WTC11 (cell line): ENCODE measurements at regions not wholly inside any gene's neighbourhood (a gene's known extent, or its start where the extent isn't known, plus 50 kb on each side); places are given as distances from the start of the nearest gene placed in this dataset.

Experiments used
- ATAC-seq: fragments of 200-7000 bp; cut with Tn5 transposase; 2 replicates; pipeline ENCODE4 v1.10.0; 2021; ENCODE audit warnings: mild to moderate bottlenecking, moderate library complexity
- CTCF ChIA-PET: fragments of 300-600 bp; sonication (Branson Sonifier 250); formaldehyde crosslinking; loops from one replicate; lab custom pipeline; 2021; ENCODE audit warnings: antibody characterized with exemption; lab: Charles Lee
- POLR2A ChIA-PET: fragments of 350-600 bp; sonication (Branson Sonifier 250); formaldehyde crosslinking; loops from one replicate; lab custom pipeline; 2021; ENCODE audit warnings: antibody characterized with exemption; lab: Charles Lee
- DNase-seq: peaks from one replicate; pipeline ENCODE4 v3.0.0; 2021; ENCODE audit warnings: low spot score
- H3K27ac Mint-ChIP-seq: 2 replicates; pipeline ENCODE4 v1.8.0; 2021; ENCODE audit warnings: mixed read lengths
- H3K27me3 Mint-ChIP-seq: 2 replicates; pipeline ENCODE4 v1.8.0; 2021; ENCODE audit warnings: low read depth, mild to moderate bottlenecking, moderate library complexity, mixed read lengths
- H3K36me3 Mint-ChIP-seq: 2 replicates; pipeline ENCODE4 v1.8.0; 2021; ENCODE audit warnings: mixed read lengths
- H3K4me1 Mint-ChIP-seq: 2 replicates; pipeline ENCODE4 v1.8.0; 2022; ENCODE audit warnings: mixed read lengths
- H3K4me3 Mint-ChIP-seq: 2 replicates; pipeline ENCODE4 v1.8.0; 2021; ENCODE audit warnings: mild to moderate bottlenecking, moderate library complexity, mixed read lengths
- H3K9me3 Mint-ChIP-seq: 2 replicates; pipeline ENCODE4 v1.8.0; 2021; ENCODE audit warnings: mixed read lengths
- ATF1 ChIP-seq: sonication (generic); formaldehyde crosslinking; IDR thresholded peaks from 2 replicates; pipeline ENCODE4 v1.8.1; 2023; ENCODE audit warnings: mild to moderate bottlenecking, moderate library complexity, missing genetic modification reagents
- CREB1 ChIP-seq: sonication (generic); formaldehyde crosslinking; IDR thresholded peaks from 2 replicates; pipeline ENCODE4 v1.8.0; 2023; ENCODE audit warnings: mild to moderate bottlenecking, missing genetic modification reagents
- FOXJ3 ChIP-seq: sonication (generic); formaldehyde crosslinking; IDR thresholded peaks from 2 replicates; pipeline ENCODE4 v1.9.0; 2021; ENCODE audit warnings: missing genetic modification reagents, mild to moderate bottlenecking, borderline replicate concordance
- GABPB1 ChIP-seq: sonication (generic); formaldehyde crosslinking; IDR thresholded peaks from 2 replicates; pipeline ENCODE4 v1.8.1; 2023; ENCODE audit warnings: mild to moderate bottlenecking, missing genetic modification reagents
- IRF2 ChIP-seq: sonication (generic); formaldehyde crosslinking; IDR thresholded peaks from 2 replicates; pipeline ENCODE4 v1.8.0; 2022; ENCODE audit warnings: low read depth, missing genetic modification reagents, borderline replicate concordance
- JUN ChIP-seq: sonication (generic); formaldehyde crosslinking; IDR thresholded peaks from 2 replicates; pipeline ENCODE4 v1.8.0; 2023; ENCODE audit warnings: mild to moderate bottlenecking, missing genetic modification reagents
- MYBL2 ChIP-seq: sonication (generic); formaldehyde crosslinking; IDR thresholded peaks from 2 replicates; pipeline ENCODE4 v1.8.1; 2023; ENCODE audit warnings: mild to moderate bottlenecking, moderate library complexity, missing genetic modification reagents
- PRRX2 ChIP-seq: fragments of 250-450 bp; sonication (Bioruptor Pico); IDR thresholded peaks from 2 replicates; pipeline ENCODE4 v1.8.0; 2021; ENCODE audit warnings: mild to moderate bottlenecking
- TCF7 ChIP-seq: sonication (generic); formaldehyde crosslinking; IDR thresholded peaks from 2 replicates; pipeline ENCODE4 v1.8.0; 2022; ENCODE audit warnings: mild to moderate bottlenecking, low read depth, missing genetic modification reagents, moderate library complexity
- TEAD1 ChIP-seq: sonication (generic); formaldehyde crosslinking; IDR thresholded peaks from 2 replicates; pipeline ENCODE4 v1.8.0; 2022; ENCODE audit warnings: mild to moderate bottlenecking, missing genetic modification reagents
- ZNF671 ChIP-seq: fragments of 250-450 bp; sonication (Bioruptor Pico); IDR thresholded peaks from 2 replicates; pipeline ENCODE4 v1.8.0; 2021; ENCODE audit warnings: mild to moderate bottlenecking
- TF ChIP-seq, protein P1 (sequence below): sonication (generic); formaldehyde crosslinking; IDR thresholded peaks from 2 replicates; pipeline ENCODE4 v1.8.0; 2022; ENCODE audit warnings: missing genetic modification reagents
- TF ChIP-seq, protein P2 (sequence below): sonication (generic); formaldehyde crosslinking; IDR thresholded peaks from 2 replicates; pipeline ENCODE4 v1.8.0; 2022; ENCODE audit warnings: mild to moderate bottlenecking, missing genetic modification reagents
- TF ChIP-seq, protein P3 (sequence below): sonication (generic); formaldehyde crosslinking; conservative IDR thresholded peaks from 2 replicates; pipeline ENCODE4 v1.8.1; 2022; ENCODE audit warnings: mild to moderate bottlenecking, missing genetic modification reagents
- TF ChIP-seq, protein P4 (sequence below): fragments of 250-450 bp; sonication (Bioruptor Pico); IDR thresholded peaks from 2 replicates; pipeline ENCODE4 v1.8.0; 2021; ENCODE audit warnings: mild to moderate bottlenecking
- TF ChIP-seq, protein P5 (sequence below): fragments of 250-450 bp; sonication (Bioruptor Pico); IDR thresholded peaks from 2 replicates; pipeline ENCODE4 v1.9.0; 2021; ENCODE audit warnings: mild to moderate bottlenecking
- TF ChIP-seq, protein P6 (sequence below): sonication (generic); formaldehyde crosslinking; conservative IDR thresholded peaks from 2 replicates; pipeline ENCODE4 v1.8.1; 2023; ENCODE audit warnings: mild to moderate bottlenecking, low read depth, missing genetic modification reagents, moderate library complexity

DNA sequence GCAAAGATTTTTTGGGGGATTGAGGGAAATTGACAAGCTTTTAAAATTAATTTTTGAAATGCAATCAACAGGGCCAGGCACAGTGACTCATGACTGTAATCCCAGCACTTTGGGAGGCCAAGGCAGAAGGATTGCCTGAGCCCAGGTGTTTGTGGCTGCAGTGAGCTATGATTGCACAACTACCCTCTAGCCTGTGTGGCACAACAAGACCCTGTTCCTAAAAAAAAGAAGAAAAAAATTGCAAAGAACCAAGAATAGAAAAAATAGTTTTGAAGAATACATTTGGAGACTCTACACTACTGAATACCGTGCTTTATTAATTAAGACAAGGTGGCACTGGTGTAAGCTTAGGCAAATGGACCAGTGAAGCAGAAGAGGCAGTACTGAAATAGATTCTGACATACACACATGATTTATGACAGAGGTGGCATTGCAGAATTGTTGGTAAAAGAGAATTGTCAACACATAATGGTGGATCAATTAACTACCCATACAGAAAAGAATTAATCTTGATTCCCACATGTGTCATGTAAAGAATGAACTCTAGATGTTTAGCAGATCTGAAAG, 443.3 kb upstream of the ATP11B start:
- no peak for TF ChIP-seq GABPB1 (CRISPR knock-in tag)
- TF ChIP-seq, protein P1, sequence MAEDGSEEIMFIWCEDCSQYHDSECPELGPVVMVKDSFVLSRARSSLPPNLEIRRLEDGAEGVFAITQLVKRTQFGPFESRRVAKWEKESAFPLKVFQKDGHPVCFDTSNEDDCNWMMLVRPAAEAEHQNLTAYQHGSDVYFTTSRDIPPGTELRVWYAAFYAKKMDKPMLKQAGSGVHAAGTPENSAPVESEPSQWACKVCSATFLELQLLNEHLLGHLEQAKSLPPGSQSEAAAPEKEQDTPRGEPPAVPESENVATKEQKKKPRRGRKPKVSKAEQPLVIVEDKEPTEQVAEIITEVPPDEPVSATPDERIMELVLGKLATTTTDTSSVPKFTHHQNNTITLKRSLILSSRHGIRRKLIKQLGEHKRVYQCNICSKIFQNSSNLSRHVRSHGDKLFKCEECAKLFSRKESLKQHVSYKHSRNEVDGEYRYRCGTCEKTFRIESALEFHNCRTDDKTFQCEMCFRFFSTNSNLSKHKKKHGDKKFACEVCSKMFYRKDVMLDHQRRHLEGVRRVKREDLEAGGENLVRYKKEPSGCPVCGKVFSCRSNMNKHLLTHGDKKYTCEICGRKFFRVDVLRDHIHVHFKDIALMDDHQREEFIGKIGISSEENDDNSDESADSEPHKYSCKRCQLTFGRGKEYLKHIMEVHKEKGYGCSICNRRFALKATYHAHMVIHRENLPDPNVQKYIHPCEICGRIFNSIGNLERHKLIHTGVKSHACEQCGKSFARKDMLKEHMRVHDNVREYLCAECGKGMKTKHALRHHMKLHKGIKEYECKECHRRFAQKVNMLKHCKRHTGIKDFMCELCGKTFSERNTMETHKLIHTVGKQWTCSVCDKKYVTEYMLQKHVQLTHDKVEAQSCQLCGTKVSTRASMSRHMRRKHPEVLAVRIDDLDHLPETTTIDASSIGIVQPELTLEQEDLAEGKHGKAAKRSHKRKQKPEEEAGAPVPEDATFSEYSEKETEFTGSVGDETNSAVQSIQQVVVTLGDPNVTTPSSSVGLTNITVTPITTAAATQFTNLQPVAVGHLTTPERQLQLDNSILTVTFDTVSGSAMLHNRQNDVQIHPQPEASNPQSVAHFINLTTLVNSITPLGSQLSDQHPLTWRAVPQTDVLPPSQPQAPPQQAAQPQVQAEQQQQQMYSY (CRISPR knock-in tag) = no peak
- TF ChIP-seq TEAD1 (CRISPR knock-in tag) = no peak
- TF ChIP-seq PRRX2 = no peak
- TF ChIP-seq TCF7 (CRISPR knock-in tag) = no peak
- TF ChIP-seq IRF2 = no peak
- no peak for TF ChIP-seq MYBL2 (CRISPR knock-in tag)
- TF ChIP-seq, protein P2, sequence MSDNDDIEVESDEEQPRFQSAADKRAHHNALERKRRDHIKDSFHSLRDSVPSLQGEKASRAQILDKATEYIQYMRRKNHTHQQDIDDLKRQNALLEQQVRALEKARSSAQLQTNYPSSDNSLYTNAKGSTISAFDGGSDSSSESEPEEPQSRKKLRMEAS (CRISPR knock-in tag) = no peak
- TF ChIP-seq CREB1 = no peak
- no peak for TF ChIP-seq ZNF671 (CRISPR knock-in tag)
- no peak overlapping the region for H3K27ac Mint-ChIP-seq
- H3K36me3 Mint-ChIP-seq = no peaks in the 10 kb centered on the region
- ChIA-PET POLR2A (no interaction called here), CTCF (no interaction called here)
- no peak overlapping the region for H3K4me3 Mint-ChIP-seq
- H3K27me3 Mint-ChIP-seq = no peaks in the 10 kb centered on the region
- H3K4me1 Mint-ChIP-seq = peaks cover 4% of the 10 kb centered on the region; the same call in 1 of the 2 replicates
- H3K9me3 Mint-ChIP-seq = peaks cover 2% of the 10 kb centered on the region; the same call in 1 of the 2 replicates
- ATAC-seq (no peak), DNase-seq (no peak)

DNA sequence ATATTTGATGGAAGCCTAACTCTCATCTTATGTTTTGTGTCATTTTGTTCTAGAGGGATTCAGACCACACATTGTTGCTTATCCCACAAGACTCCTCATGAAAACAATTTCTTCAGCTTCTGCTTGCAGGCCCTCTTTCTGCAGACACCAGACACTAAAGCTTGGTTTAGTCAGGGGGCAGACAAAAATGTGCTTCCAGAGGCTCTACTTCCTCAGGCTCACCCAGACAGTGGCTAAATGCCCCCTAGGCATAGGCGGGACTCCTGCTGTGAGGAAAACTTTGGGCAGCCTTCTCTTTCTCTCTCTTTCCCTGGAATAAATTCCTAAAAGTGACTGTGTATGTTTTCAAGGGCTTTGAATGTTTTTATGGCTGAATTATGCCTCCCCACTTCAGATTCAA, 435.4 kb upstream of the ATP11B start:
- TF ChIP-seq, protein P3, sequence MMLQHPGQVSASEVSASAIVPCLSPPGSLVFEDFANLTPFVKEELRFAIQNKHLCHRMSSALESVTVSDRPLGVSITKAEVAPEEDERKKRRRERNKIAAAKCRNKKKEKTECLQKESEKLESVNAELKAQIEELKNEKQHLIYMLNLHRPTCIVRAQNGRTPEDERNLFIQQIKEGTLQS = no peak
- TF ChIP-seq, protein P4, sequence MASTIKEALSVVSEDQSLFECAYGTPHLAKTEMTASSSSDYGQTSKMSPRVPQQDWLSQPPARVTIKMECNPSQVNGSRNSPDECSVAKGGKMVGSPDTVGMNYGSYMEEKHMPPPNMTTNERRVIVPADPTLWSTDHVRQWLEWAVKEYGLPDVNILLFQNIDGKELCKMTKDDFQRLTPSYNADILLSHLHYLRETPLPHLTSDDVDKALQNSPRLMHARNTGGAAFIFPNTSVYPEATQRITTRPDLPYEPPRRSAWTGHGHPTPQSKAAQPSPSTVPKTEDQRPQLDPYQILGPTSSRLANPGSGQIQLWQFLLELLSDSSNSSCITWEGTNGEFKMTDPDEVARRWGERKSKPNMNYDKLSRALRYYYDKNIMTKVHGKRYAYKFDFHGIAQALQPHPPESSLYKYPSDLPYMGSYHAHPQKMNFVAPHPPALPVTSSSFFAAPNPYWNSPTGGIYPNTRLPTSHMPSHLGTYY (CRISPR knock-in tag) = no peak
- TF ChIP-seq ATF1 (CRISPR knock-in tag) = no peak
- TF ChIP-seq, protein P5, sequence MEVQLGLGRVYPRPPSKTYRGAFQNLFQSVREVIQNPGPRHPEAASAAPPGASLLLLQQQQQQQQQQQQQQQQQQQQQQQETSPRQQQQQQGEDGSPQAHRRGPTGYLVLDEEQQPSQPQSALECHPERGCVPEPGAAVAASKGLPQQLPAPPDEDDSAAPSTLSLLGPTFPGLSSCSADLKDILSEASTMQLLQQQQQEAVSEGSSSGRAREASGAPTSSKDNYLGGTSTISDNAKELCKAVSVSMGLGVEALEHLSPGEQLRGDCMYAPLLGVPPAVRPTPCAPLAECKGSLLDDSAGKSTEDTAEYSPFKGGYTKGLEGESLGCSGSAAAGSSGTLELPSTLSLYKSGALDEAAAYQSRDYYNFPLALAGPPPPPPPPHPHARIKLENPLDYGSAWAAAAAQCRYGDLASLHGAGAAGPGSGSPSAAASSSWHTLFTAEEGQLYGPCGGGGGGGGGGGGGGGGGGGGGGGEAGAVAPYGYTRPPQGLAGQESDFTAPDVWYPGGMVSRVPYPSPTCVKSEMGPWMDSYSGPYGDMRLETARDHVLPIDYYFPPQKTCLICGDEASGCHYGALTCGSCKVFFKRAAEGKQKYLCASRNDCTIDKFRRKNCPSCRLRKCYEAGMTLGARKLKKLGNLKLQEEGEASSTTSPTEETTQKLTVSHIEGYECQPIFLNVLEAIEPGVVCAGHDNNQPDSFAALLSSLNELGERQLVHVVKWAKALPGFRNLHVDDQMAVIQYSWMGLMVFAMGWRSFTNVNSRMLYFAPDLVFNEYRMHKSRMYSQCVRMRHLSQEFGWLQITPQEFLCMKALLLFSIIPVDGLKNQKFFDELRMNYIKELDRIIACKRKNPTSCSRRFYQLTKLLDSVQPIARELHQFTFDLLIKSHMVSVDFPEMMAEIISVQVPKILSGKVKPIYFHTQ (CRISPR knock-in tag) = no peak
- TF ChIP-seq, protein P6, sequence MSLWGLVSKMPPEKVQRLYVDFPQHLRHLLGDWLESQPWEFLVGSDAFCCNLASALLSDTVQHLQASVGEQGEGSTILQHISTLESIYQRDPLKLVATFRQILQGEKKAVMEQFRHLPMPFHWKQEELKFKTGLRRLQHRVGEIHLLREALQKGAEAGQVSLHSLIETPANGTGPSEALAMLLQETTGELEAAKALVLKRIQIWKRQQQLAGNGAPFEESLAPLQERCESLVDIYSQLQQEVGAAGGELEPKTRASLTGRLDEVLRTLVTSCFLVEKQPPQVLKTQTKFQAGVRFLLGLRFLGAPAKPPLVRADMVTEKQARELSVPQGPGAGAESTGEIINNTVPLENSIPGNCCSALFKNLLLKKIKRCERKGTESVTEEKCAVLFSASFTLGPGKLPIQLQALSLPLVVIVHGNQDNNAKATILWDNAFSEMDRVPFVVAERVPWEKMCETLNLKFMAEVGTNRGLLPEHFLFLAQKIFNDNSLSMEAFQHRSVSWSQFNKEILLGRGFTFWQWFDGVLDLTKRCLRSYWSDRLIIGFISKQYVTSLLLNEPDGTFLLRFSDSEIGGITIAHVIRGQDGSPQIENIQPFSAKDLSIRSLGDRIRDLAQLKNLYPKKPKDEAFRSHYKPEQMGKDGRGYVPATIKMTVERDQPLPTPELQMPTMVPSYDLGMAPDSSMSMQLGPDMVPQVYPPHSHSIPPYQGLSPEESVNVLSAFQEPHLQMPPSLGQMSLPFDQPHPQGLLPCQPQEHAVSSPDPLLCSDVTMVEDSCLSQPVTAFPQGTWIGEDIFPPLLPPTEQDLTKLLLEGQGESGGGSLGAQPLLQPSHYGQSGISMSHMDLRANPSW = no peak
- no peak for TF ChIP-seq JUN (CRISPR knock-in tag)
- no peak for TF ChIP-seq FOXJ3 (CRISPR knock-in tag)
- DNase-seq = no peak
- no peaks in the 10 kb centered on the region for H3K36me3 Mint-ChIP-seq

More for the DNA sequence above, 435.4 kb upstream of the ATP11B start:
- ChIA-PET CTCF (no interaction called here), POLR2A (no interaction called here)
- peaks cover 3% of the 10 kb centered on the region; the same call in 1 of the 2 replicates for H3K9me3 Mint-ChIP-seq
- no peak overlapping the region for H3K4me3 Mint-ChIP-seq
- peaks cover 15% of the 10 kb centered on the region for H3K4me1 Mint-ChIP-seq
- no peaks in the 10 kb centered on the region for H3K27me3 Mint-ChIP-seq
- H3K27ac Mint-ChIP-seq = no peak overlapping the region
- ATAC-seq = peak; percentile 39
